ENCODE measurements at regions not wholly inside any gene's neighbourhood (a gene's known extent, or its start where the extent isn't known, plus 50 kb on each side); places are given as distances from the start of the nearest gene placed in this dataset.
A peak's percentile ranks its signal among the peaks of the same experiment; 100 is the strongest.

DNA sequence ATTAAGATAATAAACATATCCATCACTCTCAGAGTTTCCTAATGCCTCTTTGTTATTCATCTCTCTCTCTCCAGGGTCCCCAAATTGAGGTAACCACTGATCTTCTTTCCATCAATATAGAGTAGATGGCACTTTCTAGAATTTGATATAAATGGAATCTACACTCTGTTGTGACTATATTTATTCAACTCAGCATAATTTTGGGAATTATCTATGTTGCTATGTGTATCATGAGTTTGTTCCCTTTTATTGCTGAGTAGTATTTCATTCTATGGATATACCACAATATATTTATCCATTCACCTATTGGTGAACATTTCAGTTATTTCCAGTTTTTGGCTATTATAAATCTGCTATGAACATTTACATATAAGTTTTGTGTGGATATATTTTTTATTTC lies 230.7 kb downstream of the HLX start:
- DNase-seq = no peak

GRCh38 chr1:221117133-221117532 lies 237.9 kb downstream of the HLX start:
- no peak for DNase-seq

DNA sequence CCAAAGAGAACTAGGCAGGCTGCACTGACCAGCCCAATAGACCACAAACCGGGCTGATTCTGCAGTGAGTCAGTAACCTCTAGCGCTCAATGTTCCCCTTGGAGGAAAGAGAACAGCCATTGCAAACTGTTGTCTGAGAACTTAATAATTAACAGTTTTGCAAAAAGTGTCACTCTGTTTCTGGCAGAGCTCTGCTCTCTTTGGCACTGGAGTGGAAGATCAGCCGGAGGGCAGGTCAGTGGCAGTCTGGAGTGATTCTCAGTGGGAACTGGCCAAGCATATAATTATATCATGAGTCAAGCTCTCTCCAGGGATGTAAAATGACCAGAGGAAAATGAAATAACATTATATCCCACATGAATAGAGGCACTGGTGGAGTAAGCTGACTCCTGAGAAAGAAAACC lies 238.3 kb downstream of the HLX start:
- DNase-seq = peak; percentile 57

GRCh38 chr1:221118176-221118937 lies 239.1 kb downstream of the HLX start:
- DNase-seq = no peak

- no peak for DNase-seq
Observed at GRCh38 chr1:221118938-221119320, 239.7 kb downstream of the HLX start.

DNA sequence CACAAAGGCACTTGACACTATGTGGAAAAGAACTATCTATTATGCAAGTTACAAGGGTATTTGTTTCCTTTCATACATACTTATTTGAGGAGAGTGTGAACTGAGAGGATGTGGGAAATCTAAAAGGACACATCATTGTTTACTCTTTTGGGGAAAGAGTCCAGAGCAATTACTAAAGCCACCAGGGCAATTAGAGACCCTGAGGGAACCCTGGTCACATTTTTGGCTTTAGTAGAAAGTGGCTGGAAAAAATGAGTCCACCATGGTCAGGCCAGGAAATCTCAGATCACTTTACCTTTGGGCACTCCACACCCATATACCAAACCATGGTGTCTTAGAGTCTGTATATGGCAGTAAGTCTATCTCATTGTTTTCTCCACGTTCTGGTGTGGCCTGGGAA lies 243.3 kb downstream of the HLX start:
- DNase-seq = no peak

DNA sequence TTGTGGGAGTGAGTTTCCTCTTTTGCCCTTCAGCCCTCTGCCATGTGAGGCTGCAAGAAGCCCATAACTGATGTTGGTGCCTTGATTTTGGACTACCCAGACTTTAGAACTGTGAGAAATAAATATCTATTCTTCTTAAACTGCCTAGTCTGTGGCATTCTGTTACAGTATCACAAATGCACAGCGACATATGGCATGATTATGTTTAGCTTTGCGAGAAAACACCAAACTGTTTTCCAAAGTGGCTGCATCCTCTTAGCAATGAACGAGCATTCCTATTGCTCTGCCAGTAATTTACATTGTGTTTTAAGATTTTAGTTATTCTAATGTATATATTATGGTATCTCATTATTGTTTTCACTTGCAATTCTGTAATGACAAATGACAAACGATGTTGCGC lies 246.7 kb downstream of the HLX start:
- DNase-seq = no peak

GRCh38 chr1:221137666-221138065 lies 258.4 kb downstream of the HLX start:
- no peak for DNase-seq

DNA sequence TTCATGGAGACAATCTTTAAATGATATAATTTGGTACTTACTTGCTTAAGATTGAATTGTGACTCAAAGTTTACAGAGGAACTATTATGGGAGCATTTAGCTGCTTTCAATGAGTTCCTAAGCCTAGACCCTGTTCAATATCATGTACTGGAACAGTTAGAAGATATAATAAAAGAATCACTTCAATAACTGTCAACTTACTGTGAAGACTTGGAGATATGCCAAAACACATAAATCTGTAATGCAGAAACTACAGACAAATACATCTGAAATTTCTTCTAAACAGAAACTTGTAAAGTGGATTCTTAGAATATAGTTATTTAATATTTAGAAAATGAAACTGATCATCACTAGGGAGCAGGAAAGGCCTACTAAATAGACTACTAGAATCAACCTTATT lies 259.3 kb downstream of the HLX start:
- no peak for DNase-seq

GRCh38 chr1:221139991-221140390 lies 260.7 kb downstream of the HLX start:
- no peak for DNase-seq

GRCh38 chr1:221141096-221141495 lies 261.9 kb downstream of the HLX start:
- DNase-seq = no peak

GRCh38 chr1:221141606-221142285 lies 262.5 kb downstream of the HLX start:
- no peak for DNase-seq

DNA sequence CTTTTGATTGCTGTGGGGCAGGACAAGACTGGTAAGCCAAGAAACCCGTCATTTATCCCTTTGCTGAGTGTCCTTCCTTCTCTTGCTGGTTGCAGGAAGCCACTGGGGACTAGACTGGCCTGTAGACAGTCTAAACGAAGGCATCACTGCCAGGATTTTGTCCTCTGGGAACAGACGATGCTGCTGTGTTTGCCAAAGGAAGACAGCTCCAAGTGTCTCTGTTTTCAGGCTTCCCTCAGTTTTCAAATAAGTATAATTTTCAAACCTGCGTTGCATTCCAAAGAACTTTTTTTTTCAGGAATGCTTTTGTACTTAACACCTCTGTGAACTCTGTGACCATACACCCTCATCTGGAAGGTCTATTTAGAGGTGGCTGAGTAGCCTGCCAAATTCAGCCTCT lies 269.4 kb downstream of the HLX start:
- no peak for DNase-seq

DNA sequence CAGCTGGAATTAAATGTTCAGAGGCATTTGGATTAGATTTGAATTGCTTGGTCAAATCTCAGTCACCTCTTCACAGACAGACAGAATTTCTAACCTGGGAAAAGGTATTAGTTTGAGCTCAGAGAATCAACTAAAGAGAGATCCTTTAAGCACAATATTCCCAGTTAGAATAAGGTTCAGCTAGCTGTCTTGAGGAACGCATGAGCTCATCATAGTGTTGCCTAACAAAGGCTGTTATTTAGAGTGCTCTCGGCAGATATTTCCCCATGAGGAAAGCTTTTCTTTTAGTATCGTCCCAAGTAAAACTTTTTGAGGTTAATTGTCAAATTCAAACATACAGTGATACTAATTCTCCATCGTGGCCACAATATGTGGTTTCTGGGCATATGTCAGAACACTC lies 269.9 kb downstream of the HLX start:
- DNase-seq = no peak

DNA sequence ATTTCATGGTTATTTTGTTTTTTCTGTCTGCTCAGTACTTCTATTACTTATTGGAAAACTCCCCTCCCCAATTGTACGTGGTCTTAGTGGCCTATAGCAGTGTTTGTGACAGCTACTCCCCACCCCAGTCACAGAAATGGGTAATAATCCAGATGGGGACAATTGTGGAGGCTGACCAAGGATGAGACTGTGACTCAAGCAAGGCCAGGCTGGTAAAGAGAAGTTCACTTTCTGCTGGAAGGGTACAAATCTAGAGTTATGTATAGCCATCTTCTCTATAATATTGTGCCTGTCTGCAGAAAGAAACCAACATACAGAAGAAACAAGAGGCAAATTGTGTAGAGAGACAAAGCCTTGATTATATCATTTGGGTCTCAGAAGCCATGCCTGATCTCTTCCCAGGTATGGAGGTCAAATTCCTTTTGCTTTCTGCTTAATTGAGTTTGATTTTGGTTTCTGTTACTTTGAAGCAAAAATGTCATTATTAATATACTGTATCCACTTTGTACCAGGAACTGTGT lies 270.4 kb downstream of the HLX start:
- no peak for DNase-seq

- no peak for DNase-seq
Observed at GRCh38 chr1:221150996-221151395, 271.8 kb downstream of the HLX start.

DNA sequence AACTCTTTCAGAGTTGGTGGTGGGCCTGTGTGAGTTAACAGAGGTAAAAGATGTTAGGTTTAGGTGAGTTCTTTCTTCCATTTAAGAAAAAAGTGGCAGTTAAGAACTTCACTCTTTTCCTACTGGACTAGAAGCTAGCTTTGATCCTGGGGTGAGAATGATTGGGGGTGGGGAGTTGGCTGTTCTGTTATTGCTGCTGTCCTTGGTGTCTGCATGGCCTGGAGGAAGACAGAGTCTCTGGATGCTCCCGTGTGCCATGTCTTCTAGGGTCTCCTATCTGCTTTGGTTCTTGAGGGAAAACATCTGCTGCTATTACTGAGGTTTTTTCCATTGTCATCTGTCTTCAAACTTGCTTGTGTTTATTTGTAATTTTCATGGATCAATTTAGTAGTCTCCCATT lies 275.7 kb downstream of the HLX start:
- DNase-seq = no peak

GRCh38 chr1:221157026-221157761 lies 278.0 kb downstream of the HLX start:
- no peak for DNase-seq

- no peak for DNase-seq
Observed at GRCh38 chr1:221159608-221160007, 280.4 kb downstream of the HLX start.

DNA sequence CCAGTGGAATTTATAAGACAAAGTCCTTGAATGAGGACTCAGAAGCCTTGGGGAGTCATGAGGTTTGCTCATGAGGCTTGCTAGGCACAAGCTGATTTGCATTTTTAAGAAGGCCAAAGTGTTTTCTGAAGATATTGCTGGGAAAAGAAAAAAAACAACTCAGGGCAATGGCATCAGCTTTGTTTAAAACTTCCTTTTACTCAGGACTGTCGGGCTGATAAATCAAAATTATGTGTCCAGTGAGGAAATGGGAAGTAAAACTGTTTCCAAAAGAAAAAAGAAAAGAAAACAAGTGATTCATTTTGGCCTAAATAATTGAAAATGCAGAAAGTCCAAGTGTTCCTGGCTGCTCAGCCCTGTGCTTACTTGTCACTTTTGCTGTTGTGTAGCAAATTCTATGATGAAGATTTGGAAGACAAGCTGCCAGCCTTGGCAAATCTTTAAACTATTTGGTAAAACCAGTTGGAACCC lies 282.4 kb downstream of the HLX start:
- no peak for DNase-seq

- DNase-seq = no peak
Observed at GRCh38 chr1:221162352-221162751, 283.1 kb downstream of the HLX start.

GRCh38 chr1:221162939-221163338 lies 283.7 kb downstream of the HLX start:
- no peak for DNase-seq

GRCh38 chr1:221164029-221164428 lies 284.8 kb downstream of the HLX start:
- DNase-seq = no peak
